GM13977 (cell line): ENCODE measurements at regions not wholly inside any gene's neighbourhood (a gene's known extent, or its start where the extent isn't known, plus 50 kb on each side); places are given as distances from the start of the nearest gene placed in this dataset.

Experiments
- DNase-seq: peaks from one replicate; pipeline ENCODE4 v3.0.0; 2012; ENCODE audit warnings: low spot score
- in situ Hi-C: fragments of 300-500 bp; cut with MboI; formaldehyde crosslinking; loops from one replicate; pipeline ENCODE4 v1.12.0; 2022; ENCODE audit warnings: low sequenced_read_pairs, low pct_unique_long_range_greater_than_20kb, mixed read lengths, inconsistent platforms; ENCODE audit not compliant: unreplicated experiment
- TF ChIP-seq, protein P1 (sequence below): IDR thresholded peaks from 2 replicates; pipeline ENCODE4 v1.5.1; 2012; ENCODE audit warnings: mild to moderate bottlenecking, control low read depth; ENCODE audit not compliant: insufficient read depth; ENCODE audit errors: extremely low read depth, missing control alignments

DNA sequence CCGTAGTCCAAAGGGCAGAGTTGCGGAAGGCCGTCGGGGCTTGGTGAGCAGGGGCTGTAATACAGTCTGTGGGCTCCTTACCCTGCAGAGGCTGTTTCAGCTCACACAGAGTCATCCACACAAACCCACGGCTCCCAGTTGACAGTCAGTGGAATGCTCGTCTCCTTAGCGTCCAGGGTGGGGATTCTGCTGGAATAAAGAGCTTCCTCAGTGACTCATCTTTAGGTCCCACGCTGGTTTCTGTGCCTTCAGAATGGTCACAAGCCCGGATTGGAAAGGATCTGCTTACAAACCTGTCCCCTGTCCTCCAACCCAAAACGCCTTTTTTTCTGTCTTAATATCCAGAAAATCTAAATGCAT, 201.3 kb upstream of the TPM1 start:
- in situ Hi-C loops = no loop called here
- no peak for DNase-seq
- TF ChIP-seq, protein P1, sequence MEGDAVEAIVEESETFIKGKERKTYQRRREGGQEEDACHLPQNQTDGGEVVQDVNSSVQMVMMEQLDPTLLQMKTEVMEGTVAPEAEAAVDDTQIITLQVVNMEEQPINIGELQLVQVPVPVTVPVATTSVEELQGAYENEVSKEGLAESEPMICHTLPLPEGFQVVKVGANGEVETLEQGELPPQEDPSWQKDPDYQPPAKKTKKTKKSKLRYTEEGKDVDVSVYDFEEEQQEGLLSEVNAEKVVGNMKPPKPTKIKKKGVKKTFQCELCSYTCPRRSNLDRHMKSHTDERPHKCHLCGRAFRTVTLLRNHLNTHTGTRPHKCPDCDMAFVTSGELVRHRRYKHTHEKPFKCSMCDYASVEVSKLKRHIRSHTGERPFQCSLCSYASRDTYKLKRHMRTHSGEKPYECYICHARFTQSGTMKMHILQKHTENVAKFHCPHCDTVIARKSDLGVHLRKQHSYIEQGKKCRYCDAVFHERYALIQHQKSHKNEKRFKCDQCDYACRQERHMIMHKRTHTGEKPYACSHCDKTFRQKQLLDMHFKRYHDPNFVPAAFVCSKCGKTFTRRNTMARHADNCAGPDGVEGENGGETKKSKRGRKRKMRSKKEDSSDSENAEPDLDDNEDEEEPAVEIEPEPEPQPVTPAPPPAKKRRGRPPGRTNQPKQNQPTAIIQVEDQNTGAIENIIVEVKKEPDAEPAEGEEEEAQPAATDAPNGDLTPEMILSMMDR = no peak

DNA sequence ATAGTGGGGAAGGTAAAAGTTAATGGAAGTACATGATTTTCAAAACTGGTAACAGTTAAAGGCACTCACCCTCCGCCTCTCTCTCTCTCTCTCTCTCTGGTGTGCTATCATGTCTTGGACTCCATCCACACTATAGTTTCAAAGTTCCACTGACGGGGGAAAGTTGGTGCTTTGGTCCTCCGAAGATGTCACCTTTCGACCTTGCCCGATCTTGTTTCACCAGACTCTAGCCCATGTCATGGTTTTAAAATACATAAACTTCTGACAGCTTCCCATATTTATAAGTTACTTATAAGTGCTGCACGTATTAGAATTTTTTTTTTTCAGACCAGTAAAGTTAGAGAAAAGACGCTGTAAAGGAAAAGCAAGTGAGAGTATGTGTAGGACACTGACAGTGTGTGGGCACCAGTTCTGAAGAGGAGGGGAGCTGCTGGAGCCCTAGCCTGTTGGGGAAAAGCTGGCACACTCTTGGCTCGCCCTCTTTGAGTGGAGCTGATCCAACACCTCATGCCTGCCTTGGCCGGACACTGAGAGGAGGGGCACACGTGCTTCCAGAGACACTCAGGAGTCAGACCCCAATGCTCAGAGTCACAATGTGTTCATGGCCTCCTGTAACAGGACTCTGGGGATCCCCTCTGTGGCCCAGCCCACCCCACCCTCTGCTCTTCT, 200.5 kb upstream of the TPM1 start:
- no peak for DNase-seq
- TF ChIP-seq, protein P1 = no peak
- in situ Hi-C loops = no loop called here

DNA sequence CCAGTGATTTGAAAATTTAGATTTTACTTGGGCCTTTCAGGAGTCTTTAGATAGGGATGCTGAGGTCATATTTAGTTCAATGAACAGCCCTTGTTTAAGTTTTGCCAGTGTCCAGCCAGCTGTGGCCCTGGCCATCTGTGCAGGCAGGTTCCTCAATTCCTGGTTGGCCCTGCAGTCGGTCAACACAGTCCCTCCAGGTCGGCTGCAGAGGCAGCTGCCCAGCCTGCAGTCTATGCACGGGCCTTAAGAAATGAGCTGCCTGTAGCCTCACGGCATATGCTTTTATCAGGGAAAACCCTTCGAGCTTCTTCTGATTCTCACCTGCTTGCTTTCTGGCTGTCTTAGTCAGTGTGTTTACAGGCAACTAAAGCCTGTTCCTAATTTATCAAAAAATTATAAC, 199.2 kb upstream of the TPM1 start:
- TF ChIP-seq, protein P1 = no peak
- in situ Hi-C loops = no loop called here
- no peak for DNase-seq

DNA sequence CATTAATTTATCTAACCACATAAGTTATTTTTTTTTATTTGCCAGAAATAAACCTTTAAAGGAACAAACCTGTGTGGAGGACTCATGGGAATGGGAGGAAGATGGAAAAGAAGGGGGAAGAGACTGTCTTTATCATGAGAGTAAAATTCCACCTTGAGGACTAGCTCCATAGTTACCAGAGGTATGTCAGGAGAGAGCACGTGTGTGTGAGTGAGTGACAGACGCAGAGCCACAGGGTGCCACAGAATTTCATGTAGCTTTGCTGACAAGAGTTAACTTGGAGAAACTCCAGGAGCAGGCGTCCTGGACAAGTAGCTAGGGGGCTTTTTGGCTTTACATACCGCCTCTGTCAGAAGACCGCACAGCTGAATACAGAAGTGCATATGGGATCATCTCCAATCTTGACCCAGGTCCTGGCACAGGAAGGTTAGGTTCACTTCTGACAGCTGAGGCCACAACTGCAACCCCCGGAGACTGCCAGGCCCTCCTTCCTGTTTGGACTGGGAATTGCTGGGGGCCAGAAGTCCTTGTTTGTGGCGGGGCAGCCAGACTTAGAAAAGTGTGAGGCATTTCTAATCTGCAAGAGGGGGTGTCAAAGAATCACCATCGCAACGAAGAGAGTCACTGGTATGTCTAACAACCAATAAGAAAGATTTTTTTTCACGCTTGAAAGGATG, 197.8 kb upstream of the TPM1 start:
- no peak for DNase-seq
- TF ChIP-seq, protein P1 = no peak
- in situ Hi-C loops = no loop called here

DNA sequence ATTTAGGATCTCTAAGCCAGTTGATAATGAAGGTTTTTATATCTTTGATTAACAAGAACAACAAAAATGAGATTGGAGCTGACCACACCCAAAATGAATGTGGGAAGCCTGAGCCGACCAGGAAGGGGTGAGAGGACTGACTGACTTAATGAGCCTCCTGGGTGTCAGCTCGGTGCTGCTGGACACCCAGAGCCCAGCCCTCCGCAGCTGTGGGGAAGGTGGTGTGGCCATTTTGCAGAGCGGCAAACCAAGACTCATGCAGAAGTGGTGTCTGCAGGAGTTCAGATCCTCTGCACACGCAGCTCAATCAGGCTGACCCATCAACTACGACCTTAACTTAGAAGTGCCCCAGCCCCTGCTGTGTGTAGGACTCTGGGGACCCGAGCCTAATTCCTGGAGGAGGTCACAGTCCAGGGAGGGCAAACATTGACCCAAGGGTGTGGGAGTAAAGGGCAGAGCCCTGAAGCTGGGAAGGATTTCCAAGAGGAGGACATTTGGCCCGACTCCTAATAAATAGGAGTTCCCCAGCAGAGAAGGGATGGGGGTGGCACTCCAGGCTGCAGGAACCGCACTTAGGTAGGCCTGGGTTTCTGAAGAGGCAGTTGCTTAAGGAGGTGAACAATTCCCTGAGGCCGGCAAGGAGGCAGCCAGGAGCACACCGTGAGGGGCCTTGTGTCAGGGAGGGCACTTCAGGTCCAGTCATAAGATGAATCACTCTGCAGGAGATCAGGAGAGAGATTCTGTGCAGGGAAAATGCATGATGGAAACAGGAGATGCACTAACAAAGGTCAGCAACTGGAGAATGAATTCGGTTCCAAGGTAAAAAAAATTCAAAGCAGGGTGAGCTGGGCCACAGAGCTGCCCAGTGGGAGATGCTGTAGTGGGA, 197.1 kb upstream of the TPM1 start:
- DNase-seq = no peak
- in situ Hi-C loops = no loop called here
- TF ChIP-seq, protein P1 = no peak

DNA sequence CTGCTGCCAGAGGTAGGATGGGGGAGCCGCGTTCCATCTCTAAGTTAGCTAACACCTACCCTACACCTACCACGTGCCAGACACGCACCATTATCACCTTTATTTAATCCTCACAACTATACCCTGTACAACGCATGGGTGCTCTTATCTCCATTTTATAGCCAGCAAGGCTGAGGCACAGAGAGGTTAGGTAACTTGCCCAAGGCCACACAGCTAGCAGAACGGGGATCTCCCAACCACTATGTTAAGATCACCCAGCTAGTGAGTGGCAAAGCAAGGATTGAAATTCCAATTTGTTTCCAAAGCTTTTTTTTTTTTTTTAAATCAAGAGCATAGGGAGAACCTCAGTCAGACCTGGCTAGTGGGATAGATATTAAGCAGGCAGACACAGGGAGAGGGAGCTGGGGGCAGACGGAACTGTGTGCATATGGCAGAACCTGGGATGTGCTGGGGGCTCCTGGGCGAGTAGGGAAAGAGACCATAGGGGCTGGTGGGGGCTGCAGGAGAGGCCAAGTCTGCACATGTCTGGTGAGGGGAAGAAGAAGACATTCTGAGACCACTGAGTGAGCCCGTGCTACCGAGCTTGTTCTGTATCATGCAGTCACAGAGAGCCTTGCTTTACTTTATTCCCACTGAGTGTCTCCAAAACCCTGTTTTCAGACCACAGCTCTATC, 196.3 kb upstream of the TPM1 start:
- in situ Hi-C loops = no loop called here
- TF ChIP-seq, protein P1 = no peak
- no peak for DNase-seq
